DND-41 (cell line): ENCODE measurements at regions not wholly inside any gene's neighbourhood (a gene's known extent, or its start where the extent isn't known, plus 50 kb on each side); places are given as distances from the start of the nearest gene placed in this dataset.

Source experiments
- ATAC-seq: fragments of 200-7000 bp; cut with Tn5 transposase; 3 replicates; pipeline ENCODE4 v1.9.1; 2021; ENCODE audit warnings: low read depth; ENCODE audit not compliant: insufficient read depth
- DNase-seq: peaks from one replicate; pipeline ENCODE4 v3.0.0-alpha.2; 2020
- H2AFZ ChIP-seq: 2 replicates; pipeline ENCODE4 v1.6.0; 2012; ENCODE audit warnings: low read depth, low read length
- H3K27ac ChIP-seq: 2 replicates; pipeline ENCODE4 v1.5.1; 2012; ENCODE audit warnings: low read length, inconsistent platforms
- H3K27me3 ChIP-seq: fragments of 200-600 bp; sonication (generic); 2 replicates; pipeline ENCODE4 v1.6.0; 2012; ENCODE audit warnings: low read length, mild to moderate bottlenecking, inconsistent platforms; ENCODE audit not compliant: insufficient read depth, poor library complexity
- H3K36me3 ChIP-seq: 2 replicates; pipeline ENCODE4 v1.5.1; 2012; ENCODE audit warnings: low read length, inconsistent platforms; ENCODE audit not compliant: insufficient read depth
- H3K4me1 ChIP-seq: 2 replicates; pipeline ENCODE4 v1.5.1; 2012; ENCODE audit warnings: mild to moderate bottlenecking, low read length; ENCODE audit not compliant: insufficient read depth
- H3K4me2 ChIP-seq: 2 replicates; pipeline ENCODE4 v1.6.0; 2012; ENCODE audit warnings: mild to moderate bottlenecking, moderate library complexity, low read length, inconsistent platforms; ENCODE audit not compliant: insufficient read depth
- H3K4me3 ChIP-seq, 2 experiments: fragments of 200-600 bp in 1 of 2; shearing (Covaris generic) in 1 of 2; 2 replicates each; pipeline ENCODE4 v1.5.1; 2012 to 2016; ENCODE audit warnings: inconsistent platforms in 2 of 2, low read length in 2 of 2, mild to moderate bottlenecking in 2 of 2, low read depth in 1 of 2, moderate library complexity in 1 of 2
- H3K79me2 ChIP-seq: 2 replicates; pipeline ENCODE4 v1.6.0; 2012; ENCODE audit warnings: low read length, inconsistent platforms; ENCODE audit not compliant: insufficient read depth
- H3K9ac ChIP-seq: 2 replicates; pipeline ENCODE4 v1.6.0; 2012; ENCODE audit warnings: low read depth, mild to moderate bottlenecking, inconsistent platforms, low read length, moderate library complexity
- H3K9me3 ChIP-seq: 2 replicates; pipeline ENCODE4 v1.5.1; 2012; ENCODE audit warnings: low read length, moderate library complexity, mild to moderate bottlenecking, inconsistent platforms; ENCODE audit not compliant: insufficient read depth, severe bottlenecking
- H4K20me1 ChIP-seq: 2 replicates; pipeline ENCODE4 v1.6.0; 2012; ENCODE audit warnings: low read length; ENCODE audit not compliant: insufficient read depth
- CTCF ChIP-seq: IDR thresholded peaks from 2 replicates; pipeline ENCODE4 v1.5.1; 2012; ENCODE audit warnings: borderline replicate concordance, low read length, moderate library complexity, mild to moderate bottlenecking; ENCODE audit not compliant: poor library complexity, severe bottlenecking; ENCODE audit errors: extremely low read depth
- EZH2 ChIP-seq: IDR thresholded peaks from 3 replicates; pipeline ENCODE4 v1.6.1; 2012; ENCODE audit warnings: borderline replicate concordance, low read depth, mild to moderate bottlenecking, moderate library complexity, low read length, inconsistent platforms; ENCODE audit not compliant: severe bottlenecking

GRCh38 chr16:51402785-51403184 lies 251.7 kb upstream of the SALL1 start:
- no peak overlapping the region for H3K4me2 ChIP-seq
- H3K9ac ChIP-seq, result no peak overlapping the region
- H4K20me1 ChIP-seq, result no peaks in the 10 kb centered on the region
- no peak overlapping the region for H3K4me3 ChIP-seq
- DNase-seq (no peak), ATAC-seq (no peak)
- TF ChIP-seq CTCF (no peak), EZH2 (no peak)
- H3K27me3 ChIP-seq, result no peaks in the 10 kb centered on the region
- H3K79me2 ChIP-seq, result no peaks in the 10 kb centered on the region
- no peaks in the 10 kb centered on the region for H3K36me3 ChIP-seq
- H3K9me3 ChIP-seq, result no peaks in the 10 kb centered on the region
- no peak overlapping the region for H2AFZ ChIP-seq
- no peaks in the 10 kb centered on the region for H3K4me1 ChIP-seq
- H3K27ac ChIP-seq, result no peak overlapping the region

GRCh38 chr16:51402298-51402697 lies 251.2 kb upstream of the SALL1 start:
- Histone ChIP-seq H3K4me2 (no peak overlapping the region), H3K27me3 (no peaks in the 10 kb centered on the region), H3K27ac (no peak overlapping the region), H2AFZ (no peak overlapping the region), H4K20me1 (no peaks in the 10 kb centered on the region), H3K4me1 (no peaks in the 10 kb centered on the region), H3K79me2 (no peaks in the 10 kb centered on the region), H3K9me3 (no peaks in the 10 kb centered on the region), H3K9ac (no peak overlapping the region), H3K4me3 (no peak overlapping the region), H3K36me3 (no peaks in the 10 kb centered on the region)
- DNase-seq, result no peak
- no peak for TF ChIP-seq EZH2
- no peak for TF ChIP-seq CTCF
- no peak for ATAC-seq

- Histone ChIP-seq H3K27ac (no peak overlapping the region), H3K27me3 (no peaks in the 10 kb centered on the region), H4K20me1 (no peaks in the 10 kb centered on the region), H3K4me1 (no peaks in the 10 kb centered on the region), H3K4me2 (no peak overlapping the region), H3K79me2 (no peaks in the 10 kb centered on the region), H3K36me3 (no peaks in the 10 kb centered on the region), H3K9ac (no peak overlapping the region), H3K4me3 (no peak overlapping the region), H3K9me3 (no peaks in the 10 kb centered on the region), H2AFZ (no peak overlapping the region)
- ATAC-seq, result no peak
- no peak for DNase-seq
- TF ChIP-seq EZH2, result no peak
- no peak for TF ChIP-seq CTCF
Observed at GRCh38 chr16:51401673-51402072, 250.6 kb upstream of the SALL1 start.

GRCh38 chr16:51399908-51400670 lies 249.0 kb upstream of the SALL1 start:
- Histone ChIP-seq H2AFZ (no peak overlapping the region), H3K27me3 (no peaks in the 10 kb centered on the region), H3K36me3 (no peaks in the 10 kb centered on the region), H3K79me2 (no peaks in the 10 kb centered on the region), H3K9ac (no peak overlapping the region), H3K4me3 (no peak overlapping the region), H3K4me1 (no peaks in the 10 kb centered on the region), H3K4me2 (no peak overlapping the region), H3K27ac (no peak overlapping the region), H3K9me3 (no peaks in the 10 kb centered on the region), H4K20me1 (no peaks in the 10 kb centered on the region)
- ATAC-seq (no peak), DNase-seq (no peak)
- TF ChIP-seq CTCF (no peak), EZH2 (no peak)
